ENCODE measurements at regions not wholly inside any gene's neighbourhood (a gene's known extent, or its start where the extent isn't known, plus 50 kb on each side); places are given as distances from the start of the nearest gene placed in this dataset.

DNA sequence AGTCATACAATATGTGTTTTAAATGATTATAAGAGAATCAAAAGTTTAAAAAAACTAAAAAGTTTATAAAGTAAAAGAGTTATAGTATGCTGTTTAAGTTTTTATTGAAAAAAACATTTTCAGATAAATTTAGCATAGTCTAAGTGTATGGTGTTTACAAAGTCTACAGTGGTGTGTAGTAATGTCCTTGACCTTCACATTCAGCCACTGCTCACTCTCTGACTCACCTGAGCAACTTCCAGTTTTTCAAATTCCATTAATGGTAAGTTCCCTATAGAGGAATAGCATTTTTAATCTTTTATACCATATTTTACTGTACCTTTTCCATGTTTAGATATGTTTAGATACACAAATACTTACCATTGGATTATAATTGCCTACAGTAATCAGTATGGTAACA, 842.4 kb upstream of the KLHL1 start:
- DNase-seq (ENCODE audit: insufficient read length, low spot score), result no peak
- TF ChIP-seq POLR2A (IDR thresholded peaks at IDR 0.05; ENCODE audit: low read depth, low read length), result no peak
- no peak for FAIRE-seq

DNA sequence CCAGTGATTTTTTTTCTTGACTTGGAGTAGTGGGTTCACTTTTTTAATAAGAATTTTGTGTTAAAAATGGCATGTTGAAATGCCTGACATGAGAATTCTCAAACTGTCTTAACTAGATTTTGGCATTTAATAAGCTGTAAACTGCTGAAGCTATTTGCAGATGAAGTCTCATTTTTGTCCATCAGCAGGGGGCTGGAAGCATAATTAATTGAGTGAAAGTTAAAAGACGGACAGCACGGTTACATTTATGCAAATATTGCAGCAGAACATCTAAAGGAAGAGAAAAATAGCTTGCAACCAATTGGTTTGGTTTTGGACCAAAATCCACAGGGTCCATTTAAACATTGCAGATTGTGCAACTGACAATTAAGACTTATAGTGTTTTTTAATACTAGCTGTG, 837.3 kb upstream of the KLHL1 start:
- FAIRE-seq, result no peak
- no peak for TF ChIP-seq POLR2A (IDR thresholded peaks at IDR 0.05; ENCODE audit: low read depth, low read length)
- no peak for DNase-seq (ENCODE audit: insufficient read length, low spot score)

DNA sequence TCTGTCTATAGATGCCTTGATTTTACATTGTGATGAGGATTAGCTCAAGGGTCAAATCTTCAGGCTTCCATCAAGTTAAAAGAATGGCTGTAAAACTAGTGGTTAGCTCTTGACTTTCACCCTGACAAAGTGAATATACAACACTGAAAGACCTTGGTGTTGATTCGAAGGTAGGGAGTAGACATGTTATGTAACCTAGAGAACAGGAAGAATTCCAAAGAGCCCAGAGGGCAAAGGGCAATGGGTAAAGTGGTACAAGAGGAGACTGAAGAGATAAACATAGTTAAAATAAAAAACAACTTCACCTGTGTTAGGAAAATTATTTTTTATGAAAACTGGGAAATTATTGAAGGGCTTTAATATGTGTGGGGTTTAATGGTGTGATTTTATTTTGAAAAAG, 833.2 kb upstream of the KLHL1 start:
- no peak for FAIRE-seq
- TF ChIP-seq POLR2A (IDR thresholded peaks at IDR 0.05; ENCODE audit: low read depth, low read length), result no peak
- DNase-seq (ENCODE audit: insufficient read length, low spot score), result no peak

DNA sequence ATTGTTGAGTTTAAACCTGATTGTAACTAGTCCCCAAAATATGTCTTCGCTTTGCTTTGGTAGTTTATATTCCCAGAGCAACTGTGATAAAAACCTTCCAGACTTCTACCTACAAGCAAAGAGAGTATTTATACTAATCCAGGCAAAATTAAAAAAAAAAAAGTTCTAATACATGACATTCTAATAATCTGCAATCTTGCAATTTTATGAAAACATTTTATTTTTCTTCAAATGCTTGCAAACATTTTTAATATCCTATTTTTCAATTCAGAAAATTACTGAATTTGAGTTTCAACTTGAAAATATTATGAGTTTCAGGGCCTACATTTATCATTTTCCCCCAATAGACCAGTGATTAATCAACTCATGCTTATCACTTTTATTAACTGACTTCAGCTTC, 830.2 kb upstream of the KLHL1 start:
- no peak for TF ChIP-seq POLR2A (IDR thresholded peaks at IDR 0.05; ENCODE audit: low read depth, low read length)
- no peak for DNase-seq (ENCODE audit: insufficient read length, low spot score)
- FAIRE-seq, result no peak

DNA sequence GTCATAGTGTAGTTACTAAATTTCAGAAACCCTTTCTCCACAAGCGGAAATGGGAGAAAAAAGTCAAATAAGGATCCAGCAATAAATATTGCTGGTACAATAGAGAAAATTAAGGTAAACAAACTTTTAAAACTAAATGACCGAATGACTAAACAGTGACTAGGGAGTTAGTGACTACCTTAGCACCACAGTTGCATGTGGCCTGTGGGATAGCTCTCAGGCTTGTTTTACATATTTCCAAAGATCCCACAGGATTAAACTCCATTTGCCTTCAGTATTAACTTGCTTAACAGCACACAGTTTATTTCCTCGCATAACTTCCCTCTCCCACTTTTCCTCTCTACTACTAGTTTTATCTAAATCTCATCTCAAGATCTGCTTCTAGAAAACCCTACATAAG, 824.3 kb upstream of the KLHL1 start:
- FAIRE-seq, result no peak
- no peak for DNase-seq (ENCODE audit: insufficient read length, low spot score)
- TF ChIP-seq POLR2A (IDR thresholded peaks at IDR 0.05; ENCODE audit: low read depth, low read length), result no peak

DNA sequence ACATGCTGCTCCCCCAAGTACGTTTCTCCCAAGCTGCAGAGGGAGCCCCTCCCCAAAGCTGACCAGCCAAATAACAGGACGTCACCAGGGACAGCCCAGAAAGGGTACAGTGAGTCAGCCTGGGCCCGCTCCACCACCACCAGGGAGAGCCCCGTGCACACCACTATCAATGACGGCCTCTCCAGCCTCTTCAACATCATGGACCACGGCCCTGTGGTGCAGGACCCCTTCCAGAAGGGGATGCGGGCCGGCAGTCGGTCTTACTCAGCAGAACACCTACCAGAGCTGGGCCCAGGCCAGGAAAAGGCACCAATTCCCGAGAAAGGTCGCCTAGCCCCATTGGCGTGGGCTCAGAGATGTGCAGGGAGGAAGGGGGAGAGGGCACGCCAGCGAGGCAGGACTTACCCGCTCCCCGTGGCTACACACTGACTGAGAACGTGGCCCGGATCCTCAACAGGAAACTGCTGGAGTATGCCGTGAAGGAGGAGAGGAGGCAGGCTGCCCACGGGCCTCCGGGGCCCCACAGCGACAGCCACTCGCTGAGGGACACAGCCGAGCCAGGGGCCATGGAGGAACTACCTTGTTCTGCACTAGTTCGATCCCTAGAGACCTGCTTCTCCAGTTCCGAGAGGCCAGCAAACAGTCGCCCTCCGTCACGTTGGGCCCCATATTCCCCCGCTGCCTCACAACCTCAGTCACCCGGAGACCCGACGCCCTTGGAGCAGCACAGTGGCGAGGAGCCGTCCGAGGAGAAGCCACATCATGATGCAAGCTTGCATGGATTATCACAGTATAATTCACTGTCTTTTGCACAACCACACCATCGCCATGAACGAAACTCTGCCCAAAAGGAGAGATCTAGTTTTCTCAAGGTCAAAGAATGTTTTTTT, 815.9 kb upstream of the KLHL1 start:
- no peak for TF ChIP-seq POLR2A (IDR thresholded peaks at IDR 0.05; ENCODE audit: low read depth, low read length)
- FAIRE-seq, result no peak
- DNase-seq (ENCODE audit: insufficient read length, low spot score), result no peak

DNA sequence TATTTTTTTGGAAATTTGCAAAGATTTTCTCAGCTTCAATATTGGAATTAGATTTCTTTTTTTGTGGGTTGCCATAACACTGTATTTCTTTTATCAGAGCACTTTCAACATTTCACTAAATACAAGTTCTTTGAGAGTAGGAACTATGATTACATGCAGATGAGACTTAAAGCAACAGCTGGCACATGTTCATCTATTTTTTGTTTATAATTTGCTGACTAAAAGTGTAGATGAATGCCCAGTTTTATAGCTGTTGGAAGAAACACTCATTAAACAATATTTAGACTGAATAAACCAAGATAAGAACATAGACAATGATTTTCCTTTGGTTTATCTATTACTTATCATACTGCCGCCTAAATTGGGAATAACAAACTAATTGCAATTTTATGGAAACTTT, 803.0 kb upstream of the KLHL1 start:
- DNase-seq (ENCODE audit: insufficient read length, low spot score) (no peak), FAIRE-seq (no peak)
- TF ChIP-seq POLR2A (IDR thresholded peaks at IDR 0.05; ENCODE audit: low read depth, low read length), result no peak

DNA sequence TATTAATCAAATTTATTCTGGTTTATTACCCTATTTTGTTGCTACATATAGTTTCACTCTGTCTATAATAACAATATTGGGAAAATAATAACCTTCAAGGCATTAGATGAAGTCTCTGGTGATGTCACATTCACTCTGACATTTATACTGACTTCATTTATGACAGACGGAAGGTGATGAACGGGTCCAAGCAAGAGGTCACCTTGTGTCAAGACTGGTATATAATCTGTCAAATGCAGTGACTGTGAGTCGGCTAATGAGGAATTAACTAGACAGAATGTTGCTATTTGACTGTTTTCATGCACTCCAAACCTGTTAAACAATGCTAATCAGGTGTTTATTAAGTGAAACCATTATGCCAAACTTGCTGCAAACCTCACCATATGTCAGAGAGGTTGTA, 800.5 kb upstream of the KLHL1 start:
- FAIRE-seq, result no peak
- no peak for TF ChIP-seq POLR2A (IDR thresholded peaks at IDR 0.05; ENCODE audit: low read depth, low read length)
- no peak for DNase-seq (ENCODE audit: insufficient read length, low spot score)

DNA sequence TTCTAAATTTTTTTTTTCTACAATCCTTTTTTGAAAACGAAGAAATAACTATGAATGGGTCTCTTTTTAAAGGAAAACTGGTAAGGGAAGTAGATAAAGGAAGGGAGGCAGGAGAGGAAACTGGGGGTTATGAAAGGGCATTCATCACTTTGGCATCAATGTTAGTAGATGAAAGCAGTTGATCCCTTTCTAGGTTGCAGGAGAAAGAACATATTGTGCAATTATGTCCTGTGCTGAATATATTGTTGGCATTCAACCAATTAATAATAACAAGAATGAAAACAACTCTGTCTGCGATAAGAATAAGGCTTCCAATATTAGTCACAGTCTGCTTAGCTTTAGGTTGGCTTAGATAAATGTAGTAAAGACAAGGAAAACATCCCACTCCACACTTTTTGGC, 796.8 kb upstream of the KLHL1 start:
- TF ChIP-seq POLR2A (IDR thresholded peaks at IDR 0.05; ENCODE audit: low read depth, low read length), result no peak
- no peak for FAIRE-seq
- no peak for DNase-seq (ENCODE audit: insufficient read length, low spot score)

DNA sequence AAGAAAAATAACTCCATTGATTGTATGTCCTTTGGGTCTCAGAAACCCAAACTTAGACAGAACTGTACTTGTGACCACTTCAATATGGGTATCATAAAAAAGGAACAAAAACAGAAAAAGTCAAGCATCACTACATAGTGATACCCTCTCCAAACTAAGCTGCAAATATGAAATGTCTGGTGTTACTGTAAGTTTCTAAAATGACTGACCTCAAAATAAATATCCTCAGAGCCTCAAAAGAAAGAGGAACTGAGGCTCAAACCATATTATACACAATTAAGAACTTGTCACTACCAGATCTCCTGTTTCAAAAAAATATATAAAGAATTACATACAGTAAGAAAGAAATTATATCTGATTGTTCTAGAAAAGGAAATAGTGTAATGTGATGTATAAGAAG, 787.9 kb upstream of the KLHL1 start:
- FAIRE-seq (no peak), DNase-seq (ENCODE audit: insufficient read length, low spot score) (no peak)
- TF ChIP-seq POLR2A (IDR thresholded peaks at IDR 0.05; ENCODE audit: low read depth, low read length), result no peak

DNA sequence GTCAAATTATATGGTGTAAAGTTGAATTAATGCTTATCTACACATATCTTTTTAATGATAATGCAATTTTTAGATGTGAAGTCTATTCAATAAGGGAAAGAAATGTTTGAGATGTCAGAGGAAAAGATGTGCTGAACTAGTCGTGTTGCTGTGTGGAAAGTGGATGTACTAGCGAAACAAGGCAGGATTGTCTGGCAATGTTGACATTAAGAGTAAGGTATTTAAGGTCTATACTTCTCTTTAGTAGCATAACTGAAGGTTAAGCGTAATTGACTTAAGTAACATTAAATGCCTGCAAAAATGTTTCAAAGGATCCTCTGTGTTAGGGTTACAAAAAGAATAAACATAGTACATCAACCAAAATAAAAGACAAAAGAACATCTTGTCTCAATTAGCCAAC, 787.3 kb upstream of the KLHL1 start:
- FAIRE-seq (no peak), DNase-seq (ENCODE audit: insufficient read length, low spot score) (no peak)
- TF ChIP-seq POLR2A (IDR thresholded peaks at IDR 0.05; ENCODE audit: low read depth, low read length), result no peak

DNA sequence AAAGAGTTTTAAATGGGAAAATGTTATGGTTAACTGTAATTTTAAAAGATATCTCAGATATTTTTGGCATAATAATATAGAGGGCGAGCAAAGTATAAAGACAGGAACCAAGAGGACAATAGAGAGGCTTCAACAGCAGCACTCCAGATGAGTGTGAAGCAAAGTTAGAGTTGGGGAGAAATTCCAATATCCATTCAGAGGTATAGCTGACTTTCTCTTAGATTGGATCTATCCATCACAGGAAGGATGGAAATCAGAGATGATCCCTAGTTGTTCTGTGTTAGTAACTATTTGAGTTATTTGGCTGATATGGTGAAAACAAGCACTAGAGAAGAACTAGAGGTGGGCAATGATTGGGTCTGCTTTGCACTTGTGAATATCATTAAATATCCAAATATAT, 786.0 kb upstream of the KLHL1 start:
- no peak for TF ChIP-seq POLR2A (IDR thresholded peaks at IDR 0.05; ENCODE audit: low read depth, low read length)
- DNase-seq (ENCODE audit: insufficient read length, low spot score), result no peak
- FAIRE-seq, result no peak

DNA sequence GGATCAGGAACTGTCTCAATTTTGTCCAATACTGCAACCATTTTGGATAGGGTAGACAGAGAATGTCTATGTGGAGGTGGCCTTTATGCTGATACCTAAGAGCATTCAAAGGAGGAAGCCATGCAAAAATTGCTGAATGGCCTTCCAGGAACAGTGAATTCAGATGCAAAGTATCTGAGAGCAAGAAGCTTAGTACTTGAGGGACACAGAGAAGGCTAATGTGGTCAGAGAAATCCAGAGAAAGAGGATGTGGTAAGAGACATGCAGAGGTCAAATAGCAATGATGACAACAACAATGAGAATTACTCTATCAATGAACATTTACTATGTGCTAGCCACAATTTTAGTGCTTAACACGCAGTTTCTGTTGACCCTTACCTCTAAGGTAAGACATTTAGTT, 785.6 kb upstream of the KLHL1 start:
- FAIRE-seq (no peak), DNase-seq (ENCODE audit: insufficient read length, low spot score) (no peak)
- no peak for TF ChIP-seq POLR2A (IDR thresholded peaks at IDR 0.05; ENCODE audit: low read depth, low read length)

DNA sequence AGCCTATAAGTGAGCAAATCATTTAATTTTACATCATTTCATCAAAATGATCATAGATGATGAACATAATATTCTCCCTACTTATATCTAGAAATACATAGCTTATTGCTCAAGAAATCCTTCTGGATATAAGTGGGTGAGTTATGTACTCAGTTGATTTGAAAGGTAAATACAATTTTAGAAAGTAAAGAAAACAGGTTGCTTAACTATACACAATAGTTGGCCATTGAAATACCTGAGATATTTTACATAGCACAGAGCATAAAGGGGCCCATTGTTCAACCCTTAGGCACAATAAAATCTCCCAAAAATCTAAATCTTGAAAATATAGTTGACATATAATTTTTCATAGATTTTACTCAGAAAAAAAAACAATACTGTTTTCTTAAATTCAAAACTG, 782.0 kb upstream of the KLHL1 start:
- FAIRE-seq (no peak), DNase-seq (ENCODE audit: insufficient read length, low spot score) (no peak)
- no peak for TF ChIP-seq POLR2A (IDR thresholded peaks at IDR 0.05; ENCODE audit: low read depth, low read length)

DNA sequence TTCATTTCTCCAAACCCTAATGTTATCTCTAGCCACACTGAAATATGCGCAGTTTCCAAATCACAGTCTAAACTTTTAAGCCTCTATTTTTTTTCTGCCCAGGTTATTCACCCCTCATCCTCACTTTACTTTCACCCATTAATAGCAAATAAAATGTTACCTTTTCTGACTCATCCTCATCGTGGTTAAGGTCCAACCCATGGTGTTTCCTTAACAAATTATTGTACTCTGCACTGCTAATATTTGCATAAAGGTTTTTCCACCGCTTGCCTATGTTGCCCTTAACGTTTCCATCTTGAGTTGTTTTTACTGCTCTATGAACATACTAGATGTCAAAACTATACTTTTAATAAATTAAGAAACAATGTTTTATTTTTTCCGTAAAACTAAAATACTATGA, 780.9 kb upstream of the KLHL1 start:
- no peak for TF ChIP-seq POLR2A (IDR thresholded peaks at IDR 0.05; ENCODE audit: low read depth, low read length)
- DNase-seq (ENCODE audit: insufficient read length, low spot score) (no peak), FAIRE-seq (no peak)

DNA sequence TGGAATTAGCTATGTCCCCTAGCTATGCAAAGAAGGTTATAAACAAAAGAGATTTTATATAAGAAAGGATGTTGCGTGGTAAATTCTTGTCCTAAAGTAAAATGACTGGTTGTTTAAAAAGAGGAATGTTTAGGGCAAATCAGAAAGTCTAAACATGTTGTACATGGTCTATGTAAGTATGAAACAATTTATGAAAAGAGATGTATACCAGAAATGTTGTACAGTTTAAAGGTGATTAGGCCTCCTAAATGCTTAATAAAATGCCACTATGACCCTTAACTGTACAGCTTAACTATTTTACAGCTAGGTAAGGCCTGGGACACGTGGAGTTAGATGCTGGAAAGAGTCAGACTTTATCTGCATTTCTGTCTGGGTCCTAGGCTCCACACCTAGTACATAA, 775.9 kb upstream of the KLHL1 start:
- DNase-seq (ENCODE audit: insufficient read length, low spot score), result no peak
- no peak for TF ChIP-seq POLR2A (IDR thresholded peaks at IDR 0.05; ENCODE audit: low read depth, low read length)
- no peak for FAIRE-seq
